GM12874 (cell line): ENCODE measurements at regions not wholly inside any gene's neighbourhood (a gene's known extent, or its start where the extent isn't known, plus 50 kb on each side); places are given as distances from the start of the nearest gene placed in this dataset.

Experiments
- CTCF ChIP-seq: IDR thresholded peaks from 2 replicates; pipeline ENCODE4 v1.5.1; 2011; ENCODE audit warnings: low read depth, mild to moderate bottlenecking, control low read depth, low read length, moderate library complexity; ENCODE audit not compliant: insufficient read depth

- no peak for TF ChIP-seq CTCF
Measured at GRCh38 chr21:14762327-14762726, 216.2 kb upstream of the SAMSN1 start.

GRCh38 chr21:14759285-14759684, 213.2 kb upstream of the SAMSN1 start:
- TF ChIP-seq CTCF, result no peak

- TF ChIP-seq CTCF, result no peak
Measured at GRCh38 chr21:14758849-14759248, 212.7 kb upstream of the SAMSN1 start.

- no peak for TF ChIP-seq CTCF
Measured at GRCh38 chr21:14757533-14758327, 211.6 kb upstream of the SAMSN1 start.

- no peak for TF ChIP-seq CTCF
Measured at GRCh38 chr21:14755086-14755485, 209.0 kb upstream of the SAMSN1 start.

- no peak for TF ChIP-seq CTCF
Measured at GRCh38 chr21:14754682-14755081, 208.6 kb upstream of the SAMSN1 start.

- TF ChIP-seq CTCF, result no peak
Measured at GRCh38 chr21:14754259-14754604, 208.1 kb upstream of the SAMSN1 start.
